K562 (cell line): ENCODE measurements at regions not wholly inside any gene's neighbourhood (a gene's known extent, or its start where the extent isn't known, plus 50 kb on each side); places are given as distances from the start of the nearest gene placed in this dataset.

Source experiments
- ATAC-seq: fragments of 200-7000 bp; cut with Tn5 transposase; 3 replicates; pipeline ENCODE4 v1.9.1; 2020; ENCODE audit warnings: moderate library complexity
- BruUV-seq: library from RNA; stranded (reverse); fragments of 400-500 nt; replicated peaks from 2 replicates; lab custom pipeline; 2021; lab: Mats Ljungman, UMichigan
- CTCF ChIA-PET: fragments of 300-600 bp; formaldehyde crosslinking; extraction: SDS; loops from one replicate; lab custom pipeline; 2021; ENCODE audit warnings: low intra/inter-chr PET ratio; lab: Yijun Ruan, JAX
- POLR2A ChIA-PET: fragments of 300-600, 350-650 bp; sonication (Branson Sonifier 250); formaldehyde crosslinking; extraction: SDS; loops from one replicate; lab custom pipeline; 2021; ENCODE audit warnings: antibody characterized with exemption, inconsistent platforms; lab: Yijun Ruan, JAX
- DNase-seq, 4 experiments: peaks; one replicate each; pipeline versions ENCODE4 v3.0.0 to v3.0.0-alpha.2; 2011 to 2018; ENCODE audit warnings: low spot score in 3 of 4, mixed read lengths in 3 of 4; ENCODE audit errors: extremely low read depth in 1 of 4
- FAIRE-seq: peaks from 2 replicates; lab custom pipeline; 2011; peaks lifted over from hg19 to GRCh38; lab: Jason Lieb, UNC
- H2AFZ ChIP-seq: 2 replicates; pipeline ENCODE4 v1.6.0; 2011; ENCODE audit warnings: low read depth, low read length, control low read depth, inconsistent platforms
- H3K27ac ChIP-seq: fragments of 200-600 bp; 3 replicates; pipeline ENCODE4 v1.8.0; 2011; ENCODE audit warnings: low read depth, mild to moderate bottlenecking, control low read depth, inconsistent platforms, low read length, moderate library complexity, mixed read lengths; ENCODE audit errors: extremely low read depth
- H3K27me3 ChIP-seq, 2 experiments: fragments of 300-600 bp in 1 of 2; 2 replicates in 1 of 2; 3 replicates in 1 of 2; pipeline versions ENCODE4 v1.6.0 to v1.8.0; 2011; ENCODE audit warnings: inconsistent platforms in 2 of 2, low read length in 2 of 2, mild to moderate bottlenecking in 1 of 2, mixed read lengths in 1 of 2, moderate library complexity in 1 of 2; ENCODE audit not compliant: control insufficient read depth in 2 of 2, insufficient read depth in 2 of 2
- H3K36me3 ChIP-seq: fragments of 300-600 bp; 3 replicates; pipeline ENCODE4 v1.8.0; 2011; ENCODE audit warnings: mild to moderate bottlenecking, low read length, inconsistent platforms; ENCODE audit not compliant: control insufficient read depth, insufficient read depth
- H3K4me1 ChIP-seq, 2 experiments: fragments of 200-600 bp in 1 of 2; replicated peaks in 1 of 2; 2 replicates in 1 of 2; 3 replicates in 1 of 2; pipeline versions ENCODE4 v1.5.1 to v1.8.0; 2011; ENCODE audit warnings: inconsistent platforms in 2 of 2, low read length in 2 of 2, mild to moderate bottlenecking in 1 of 2, mixed read lengths in 1 of 2, moderate library complexity in 1 of 2; ENCODE audit not compliant: control insufficient read depth in 2 of 2, insufficient read depth in 2 of 2
- H3K4me2 ChIP-seq: 2 replicates; pipeline ENCODE4 v1.6.1; 2011; ENCODE audit warnings: low read length, control low read depth, inconsistent platforms, mixed read lengths; ENCODE audit not compliant: insufficient read depth
- H3K4me3 ChIP-seq: fragments of 200-600 bp; sonication (generic), shearing (Covaris generic); 2 replicates; pipeline ENCODE4 v1.5.1; 2016; ENCODE audit warnings: control low read depth, inconsistent platforms
- H3K79me2 ChIP-seq: fragments of 200-600 bp; 3 replicates; pipeline ENCODE4 v1.8.0; 2011; ENCODE audit warnings: low read length, inconsistent platforms; ENCODE audit not compliant: control insufficient read depth, insufficient read depth
- H3K9ac ChIP-seq, 2 experiments: 2 replicates each; pipeline versions ENCODE4 v1.6.0 to v1.6.1; 2011; ENCODE audit warnings: low read depth in 2 of 2, low read length in 2 of 2, control low read depth in 1 of 2, inconsistent platforms in 1 of 2, mild to moderate bottlenecking in 1 of 2, mixed read lengths in 1 of 2; ENCODE audit not compliant: insufficient read depth in 1 of 2
- H3K9me1 ChIP-seq: one replicate; pipeline ENCODE4 v1.6.0; 2011; ENCODE audit warnings: inconsistent platforms, mild to moderate bottlenecking, low read length, moderate library complexity; ENCODE audit not compliant: control insufficient read depth, insufficient read depth
- H3K9me3 ChIP-seq: replicated peaks from 2 replicates; pipeline ENCODE4 v1.5.1; 2011; ENCODE audit warnings: low read depth, low read length, inconsistent platforms; ENCODE audit not compliant: control insufficient read depth, insufficient read depth
- H4K20me1 ChIP-seq: replicated peaks from 2 replicates; pipeline ENCODE4 v1.6.1; 2011; ENCODE audit warnings: low read length, inconsistent platforms, mixed read lengths; ENCODE audit not compliant: control insufficient read depth, insufficient read depth
- HIVEP1 ChIP-seq: fragments of 250-450 bp; sonication (Bioruptor Pico); IDR thresholded peaks from 2 replicates; pipeline ENCODE4 v1.4.0; 2020; ENCODE audit warnings: mild to moderate bottlenecking
- KLF13 ChIP-seq: fragments of 450-650 bp; IDR thresholded peaks from 2 replicates; pipeline ENCODE4 v1.6.1; 2016; ENCODE audit warnings: missing genetic modification characterization, low read depth, mild to moderate bottlenecking, missing compliant biosample characterization, moderate library complexity, borderline replicate concordance
- MED1 ChIP-seq: sonication (generic); formaldehyde crosslinking; IDR thresholded peaks from 2 replicates; pipeline ENCODE4 v1.8.1; 2023; ENCODE audit warnings: missing genetic modification reagents, borderline replicate concordance
- NFIC ChIP-seq: fragments of 450-650 bp; IDR thresholded peaks from 2 replicates; pipeline ENCODE4 v1.6.1; 2017; ENCODE audit warnings: mild to moderate bottlenecking, inconsistent platforms
- PHB ChIP-seq: fragments of 250-450 bp; sonication (Bioruptor Pico); IDR thresholded peaks from 2 replicates; pipeline ENCODE4 v1.5.0; 2021
- ZC3H4 ChIP-seq: sonication (generic); formaldehyde crosslinking; IDR thresholded peaks from 2 replicates; pipeline ENCODE4 v1.9.0; 2021; ENCODE audit warnings: missing genetic modification reagents, borderline replicate concordance
- ZNF695 ChIP-seq: fragments of 450-650 bp; formaldehyde crosslinking; IDR thresholded peaks from 2 replicates; pipeline ENCODE4 v1.4.0; 2020; ENCODE audit warnings: mild to moderate bottlenecking, moderate library complexity
- WGBS: fragments of 100-300 bp; shearing (Covaris generic); methylation state at CpG from one replicate; pipeline ENCODE4 v1.1.6; 2016; ENCODE audit warnings: low coverage, mixed read lengths; ENCODE audit not compliant: insufficient coverage; ENCODE audit errors: missing lambda C conversion rate; 5-methylcytosine and 5-hydroxymethylcytosine counted together
- in situ Hi-C: fragments of 300-500 bp; cut with MboI; formaldehyde crosslinking; loops from 4 replicates; pipeline ENCODE4 v1.15.0; 2018; ENCODE audit warnings: inconsistent platforms, mixed read lengths
- intact Hi-C: fragments of 100-400 bp; cut with micrococcal nuclease; formaldehyde crosslinking; loops from 2 replicates; pipeline ENCODE4 v1.14.2; 2022
- TF ChIP-seq, protein P1 (sequence below), 2 experiments: IDR thresholded peaks in 1 of 2; conservative IDR thresholded peaks in 1 of 2; 2 replicates each; pipeline ENCODE4 v1.6.1; 2016; ENCODE audit warnings: low read depth in 2 of 2, mild to moderate bottlenecking in 1 of 2, missing compliant biosample characterization in 1 of 2, missing genetic modification characterization in 1 of 2, moderate library complexity in 1 of 2
- TF ChIP-seq, protein P2 (sequence below): IDR thresholded peaks from 3 replicates; pipeline ENCODE4 v1.6.1; 2011; ENCODE audit warnings: borderline replicate concordance, mild to moderate bottlenecking, moderate library complexity; ENCODE audit not compliant: insufficient read length; ENCODE audit errors: extremely low read depth

DNA sequence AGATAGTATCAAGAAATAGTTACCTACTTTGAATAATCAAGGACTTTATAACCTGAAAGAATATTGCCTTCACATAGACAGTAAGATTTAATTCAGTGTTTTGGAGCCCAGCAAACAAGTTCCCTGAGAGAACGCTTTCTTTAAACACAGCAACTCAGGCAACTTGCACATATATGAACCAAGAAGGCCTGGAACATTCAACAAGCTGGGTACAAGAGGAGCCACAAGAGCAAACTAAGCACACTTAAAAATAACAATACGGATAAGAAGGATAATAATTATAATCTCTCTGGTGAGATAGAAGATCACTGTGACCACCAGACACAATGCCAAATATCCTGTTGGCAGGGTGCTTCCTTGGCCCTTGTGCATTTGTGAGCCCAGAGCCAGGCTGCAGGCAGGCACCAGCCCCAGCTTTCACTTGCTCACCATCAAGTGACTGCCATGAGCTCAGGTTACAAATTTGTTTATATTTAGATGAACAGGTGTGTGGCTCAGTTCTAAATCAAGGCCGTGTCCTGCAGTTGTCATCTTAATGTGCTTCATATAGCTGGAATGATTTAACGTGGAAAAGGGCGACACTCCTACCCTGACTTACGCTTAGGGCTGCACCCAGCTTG lies 446.6 kb downstream of the IRS1 start:
- Histone ChIP-seq H3K4me2 (no peak overlapping the region), H4K20me1 (no peaks in the 10 kb centered on the region), H3K27ac (no peak overlapping the region), H3K9me1 (no peaks in the 10 kb centered on the region), H3K36me3 (no peaks in the 10 kb centered on the region), H3K4me3 (no peak overlapping the region), H3K9ac (no peak overlapping the region), H3K27me3 (no peaks in the 10 kb centered on the region), H3K79me2 (no peaks in the 10 kb centered on the region), H2AFZ (no peak overlapping the region), H3K4me1 (no peaks in the 10 kb centered on the region), H3K9me3 (no peaks in the 10 kb centered on the region)
- WGBS = 0% methylated on average over 5 of the region's 6 CpGs
- FAIRE-seq (no peak), DNase-seq (no peak), ATAC-seq (no peak)
- in situ Hi-C loops (no loop called here), intact Hi-C loops (no loop called here)
- no TSS peak for BruUV-seq
- ChIA-PET POLR2A (interaction anchor here (0.6 kb wide), 1 partner anchor 75 kb away, joined by 3 read pairs; no protein-coding TSS in a partner anchor), CTCF (no interaction called here)
- TF ChIP-seq, protein P1, sequence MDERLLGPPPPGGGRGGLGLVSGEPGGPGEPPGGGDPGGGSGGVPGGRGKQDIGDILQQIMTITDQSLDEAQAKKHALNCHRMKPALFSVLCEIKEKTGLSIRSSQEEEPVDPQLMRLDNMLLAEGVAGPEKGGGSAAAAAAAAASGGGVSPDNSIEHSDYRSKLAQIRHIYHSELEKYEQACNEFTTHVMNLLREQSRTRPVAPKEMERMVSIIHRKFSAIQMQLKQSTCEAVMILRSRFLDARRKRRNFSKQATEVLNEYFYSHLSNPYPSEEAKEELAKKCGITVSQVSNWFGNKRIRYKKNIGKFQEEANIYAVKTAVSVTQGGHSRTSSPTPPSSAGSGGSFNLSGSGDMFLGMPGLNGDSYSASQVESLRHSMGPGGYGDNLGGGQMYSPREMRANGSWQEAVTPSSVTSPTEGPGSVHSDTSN (CRISPR knock-in tag; IDR thresholded peaks at IDR 0.05; ENCODE audit: low read depth) = no peak
- TF ChIP-seq, protein P1 (tag; conservative IDR thresholded peaks at IDR 0.05; ENCODE audit: low read depth) = no peak
- TF ChIP-seq PHB (CRISPR knock-in tag) (no peak), KLF13 (no peak), MED1 (CRISPR knock-in tag) (no peak), ZNF695 (CRISPR knock-in tag) (no peak), NFIC (no peak), HIVEP1 (CRISPR knock-in tag) (no peak), ZC3H4 (CRISPR knock-in tag) (no peak)
- TF ChIP-seq, protein P2, sequence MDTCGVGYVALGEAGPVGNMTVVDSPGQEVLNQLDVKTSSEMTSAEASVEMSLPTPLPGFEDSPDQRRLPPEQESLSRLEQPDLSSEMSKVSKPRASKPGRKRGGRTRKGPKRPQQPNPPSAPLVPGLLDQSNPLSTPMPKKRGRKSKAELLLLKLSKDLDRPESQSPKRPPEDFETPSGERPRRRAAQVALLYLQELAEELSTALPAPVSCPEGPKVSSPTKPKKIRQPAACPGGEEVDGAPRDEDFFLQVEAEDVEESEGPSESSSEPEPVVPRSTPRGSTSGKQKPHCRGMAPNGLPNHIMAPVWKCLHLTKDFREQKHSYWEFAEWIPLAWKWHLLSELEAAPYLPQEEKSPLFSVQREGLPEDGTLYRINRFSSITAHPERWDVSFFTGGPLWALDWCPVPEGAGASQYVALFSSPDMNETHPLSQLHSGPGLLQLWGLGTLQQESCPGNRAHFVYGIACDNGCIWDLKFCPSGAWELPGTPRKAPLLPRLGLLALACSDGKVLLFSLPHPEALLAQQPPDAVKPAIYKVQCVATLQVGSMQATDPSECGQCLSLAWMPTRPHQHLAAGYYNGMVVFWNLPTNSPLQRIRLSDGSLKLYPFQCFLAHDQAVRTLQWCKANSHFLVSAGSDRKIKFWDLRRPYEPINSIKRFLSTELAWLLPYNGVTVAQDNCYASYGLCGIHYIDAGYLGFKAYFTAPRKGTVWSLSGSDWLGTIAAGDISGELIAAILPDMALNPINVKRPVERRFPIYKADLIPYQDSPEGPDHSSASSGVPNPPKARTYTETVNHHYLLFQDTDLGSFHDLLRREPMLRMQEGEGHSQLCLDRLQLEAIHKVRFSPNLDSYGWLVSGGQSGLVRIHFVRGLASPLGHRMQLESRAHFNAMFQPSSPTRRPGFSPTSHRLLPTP = no peak
